ENCODE measurements at regions not wholly inside any gene's neighbourhood (a gene's known extent, or its start where the extent isn't known, plus 50 kb on each side); places are given as distances from the start of the nearest gene placed in this dataset.
"Not testable (repeated sequence)": the region's sequence is repeated elsewhere in the genome, so short reads cannot be mapped to it uniquely, and the experiment has no call there.

- Mint-ChIP-seq H3K36me3 (ENCODE audit: low read depth) (no peaks in the 10 kb centered on the region), H3K27me3 (peaks cover 11% of the 10 kb centered on the region), H3K4me1 (ENCODE audit: low read depth) (no peaks in the 10 kb centered on the region), H3K4me3 (no peak overlapping the region), H3K9me3 (no peaks in the 10 kb centered on the region), H3K27ac (no peak overlapping the region)
- intact Hi-C loops (cut with micrococcal nuclease), result no loop called here
These were observed 114.8 kb downstream of the FGF18 start for GRCh38 chr5:171534043-171534895.

DNA sequence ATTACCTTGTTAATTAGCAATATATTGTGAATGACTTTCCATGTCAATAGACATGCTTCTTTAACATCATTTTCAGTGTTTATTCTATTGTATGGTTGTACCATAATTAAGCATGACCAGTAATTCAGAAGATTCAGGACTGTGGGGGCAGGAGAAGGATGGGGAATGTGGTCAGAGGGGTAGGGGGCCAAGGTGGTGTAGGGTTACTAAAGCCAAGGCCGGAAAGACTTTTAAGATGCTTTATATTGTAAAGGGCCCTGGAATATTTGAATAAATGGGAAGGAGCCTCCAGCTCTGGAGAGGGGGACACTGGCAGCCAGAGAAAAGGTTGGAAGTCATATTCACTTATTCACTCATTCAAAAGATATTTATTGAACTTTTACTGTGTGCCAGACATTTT, 115.7 kb downstream of the FGF18 start:
- Mint-ChIP-seq H3K36me3 (ENCODE audit: low read depth) (no peaks in the 10 kb centered on the region), H3K4me3 (no peak overlapping the region), H3K4me1 (ENCODE audit: low read depth) (no peaks in the 10 kb centered on the region), H3K27me3 (peaks cover 11% of the 10 kb centered on the region), H3K9me3 (no peaks in the 10 kb centered on the region), H3K27ac (no peak overlapping the region)
- intact Hi-C loops (cut with micrococcal nuclease), result no loop called here

DNA sequence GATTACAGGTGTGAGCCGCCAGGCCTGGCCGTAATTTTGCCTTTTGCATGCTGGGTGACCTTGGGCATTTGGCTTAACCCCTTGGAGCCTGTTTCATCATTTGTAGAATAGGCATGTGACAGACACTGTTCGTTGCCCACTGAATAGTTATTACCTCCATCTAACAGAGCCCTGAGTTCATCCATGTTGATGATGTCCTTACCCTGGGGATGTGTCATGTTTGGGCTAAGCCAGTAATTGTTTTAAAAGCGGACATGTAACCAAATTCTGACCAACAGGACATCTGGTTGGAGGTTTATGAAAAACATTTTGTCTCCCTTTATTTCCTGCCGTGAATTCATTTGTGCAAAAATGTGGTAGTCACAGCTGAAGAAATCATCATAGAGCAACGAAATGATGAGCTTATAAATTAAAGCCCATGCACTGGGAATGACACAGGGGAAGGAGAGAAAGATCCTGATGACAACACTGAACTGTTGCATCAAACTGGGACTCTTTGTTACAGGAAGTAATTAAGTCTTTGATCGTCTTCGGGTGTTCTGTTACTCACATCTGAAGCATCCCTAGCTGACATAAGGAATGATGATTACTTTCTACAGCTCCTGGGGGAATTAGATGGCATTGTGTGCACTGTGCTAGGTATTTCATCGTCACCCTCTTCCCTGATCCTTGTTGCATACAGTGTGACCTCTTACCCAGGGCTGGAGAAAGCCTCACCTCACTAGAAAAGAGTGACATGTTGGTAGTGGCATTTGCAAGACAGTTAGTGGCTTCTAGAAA, 117.8 kb downstream of the FGF18 start:
- no peaks in the 10 kb centered on the region for H3K36me3 Mint-ChIP-seq (ENCODE audit: low read depth)
- intact Hi-C loops (cut with micrococcal nuclease), result no loop called here
- H3K27me3 Mint-ChIP-seq, result peaks cover 8% of the 10 kb centered on the region
- no peaks in the 10 kb centered on the region for H3K9me3 Mint-ChIP-seq
- no peaks in the 10 kb centered on the region for H3K4me1 Mint-ChIP-seq (ENCODE audit: low read depth)
- no peak overlapping the region for H3K4me3 Mint-ChIP-seq
- no peak overlapping the region for H3K27ac Mint-ChIP-seq

DNA sequence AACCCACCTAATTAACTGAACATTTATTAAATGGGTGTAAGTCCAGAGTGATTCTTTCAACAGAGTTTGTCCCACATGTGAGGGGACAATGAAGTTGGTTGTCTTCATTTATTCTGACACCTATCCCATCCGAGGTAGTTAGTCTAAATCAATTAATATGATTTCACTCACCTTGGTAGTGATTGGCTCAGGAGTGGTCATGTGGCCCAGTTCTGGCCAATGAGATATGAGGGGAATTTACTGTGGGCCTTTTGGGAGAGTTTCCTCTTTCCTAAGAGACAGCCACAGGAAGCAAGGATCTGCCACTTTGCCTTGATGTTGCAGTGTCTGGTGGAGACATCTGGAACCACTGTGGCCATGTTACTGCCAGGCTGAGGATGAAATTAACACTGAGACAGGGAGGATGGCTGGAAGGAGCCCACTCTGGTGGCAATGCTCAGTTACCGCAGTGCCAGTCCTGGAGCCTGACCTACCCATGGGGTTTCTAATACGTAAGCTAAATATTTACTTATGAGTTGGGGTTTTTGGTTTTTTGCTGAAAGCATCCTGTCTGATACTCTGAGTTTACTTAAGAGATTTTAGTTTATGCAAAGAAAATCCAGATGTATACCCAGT, 118.6 kb downstream of the FGF18 start:
- Mint-ChIP-seq H3K36me3 (ENCODE audit: low read depth) (no peaks in the 10 kb centered on the region), H3K4me1 (ENCODE audit: low read depth) (no peaks in the 10 kb centered on the region), H3K27me3 (peaks cover 4% of the 10 kb centered on the region), H3K4me3 (no peak overlapping the region), H3K27ac (no peak overlapping the region), H3K9me3 (no peaks in the 10 kb centered on the region)
- intact Hi-C loops (cut with micrococcal nuclease), result no loop called here

- intact Hi-C loops (cut with micrococcal nuclease), result no loop called here
- no peaks in the 10 kb centered on the region for H3K36me3 Mint-ChIP-seq (ENCODE audit: low read depth)
- H3K4me3 Mint-ChIP-seq, result no peak overlapping the region
- no peaks in the 10 kb centered on the region for H3K9me3 Mint-ChIP-seq
- peaks cover 4% of the 10 kb centered on the region for H3K27me3 Mint-ChIP-seq
- H3K4me1 Mint-ChIP-seq (ENCODE audit: low read depth), result no peaks in the 10 kb centered on the region
- no peak overlapping the region for H3K27ac Mint-ChIP-seq
These were observed 119.2 kb downstream of the FGF18 start for GRCh38 chr5:171538681-171539080.

DNA sequence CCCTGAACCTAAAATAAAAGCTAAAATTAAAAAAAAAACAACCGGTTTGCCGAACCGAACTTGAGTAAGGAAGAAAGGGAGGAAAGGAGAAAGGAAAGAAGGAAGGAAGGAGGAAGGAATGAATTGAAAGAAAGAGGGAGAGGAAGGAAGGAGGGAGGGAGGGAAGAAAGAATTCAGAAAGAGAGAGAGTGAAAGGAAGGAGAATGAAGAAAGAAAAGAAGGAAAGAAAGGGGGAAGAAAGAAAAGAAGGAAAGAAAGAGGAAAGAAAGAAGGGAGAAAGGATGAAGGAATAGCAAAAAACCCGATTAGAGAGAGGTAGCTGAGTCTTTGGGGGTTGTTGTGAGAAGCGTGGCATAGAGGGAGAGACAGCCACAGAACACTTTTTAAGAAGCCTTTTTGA, 121.4 kb downstream of the FGF18 start:
- H3K36me3 Mint-ChIP-seq (ENCODE audit: low read depth), result no peaks in the 10 kb centered on the region
- peaks cover 2% of the 10 kb centered on the region for H3K27me3 Mint-ChIP-seq
- intact Hi-C loops (cut with micrococcal nuclease), result no loop called here
- H3K4me3 Mint-ChIP-seq, result no peak overlapping the region
- H3K9me3 Mint-ChIP-seq, result no peaks in the 10 kb centered on the region
- H3K4me1 Mint-ChIP-seq (ENCODE audit: low read depth), result no peaks in the 10 kb centered on the region
- H3K27ac Mint-ChIP-seq, result no peak overlapping the region

- H3K4me3 Mint-ChIP-seq, result no peak overlapping the region
- H3K27ac Mint-ChIP-seq, result no peak overlapping the region
These were observed 121.9 kb downstream of the FGF18 start for GRCh38 chr5:171541341-171541776.

DNA sequence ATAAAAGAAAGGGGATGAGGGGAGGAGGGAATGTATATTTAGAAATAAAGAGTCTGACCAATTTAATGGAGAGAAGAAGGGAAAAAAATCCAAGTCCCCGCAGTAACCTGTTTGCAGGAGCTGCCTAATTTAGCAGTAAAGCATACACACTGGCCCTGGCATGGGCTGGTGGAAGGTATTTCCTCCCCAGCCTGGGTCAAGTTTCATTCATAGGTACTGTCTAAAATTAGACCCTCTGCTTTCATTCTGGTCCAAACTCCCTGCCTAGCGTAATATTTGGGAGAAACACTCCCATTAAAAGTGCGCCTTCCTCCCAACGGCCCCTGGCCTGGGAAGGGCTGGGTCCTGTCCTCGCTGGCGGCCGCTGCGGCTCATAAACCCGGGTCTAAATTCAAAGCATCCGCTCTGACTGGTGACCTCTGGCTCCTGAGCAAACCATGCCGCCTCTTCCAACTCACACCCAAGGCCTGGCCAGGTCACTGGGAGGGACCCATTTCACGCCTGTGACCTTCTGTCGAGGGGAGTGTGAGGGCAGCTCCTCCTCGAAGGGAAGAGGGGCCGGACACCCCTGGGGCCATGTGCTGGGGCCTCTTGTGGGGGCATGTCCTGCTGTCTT, 123.2 kb downstream of the FGF18 start:
- intact Hi-C loops (cut with micrococcal nuclease), result no loop called here
- H3K27ac Mint-ChIP-seq, result no peak overlapping the region
- no peak overlapping the region for H3K4me3 Mint-ChIP-seq
- no peaks in the 10 kb centered on the region for H3K4me1 Mint-ChIP-seq (ENCODE audit: low read depth)
- no peaks in the 10 kb centered on the region for H3K9me3 Mint-ChIP-seq
- H3K36me3 Mint-ChIP-seq (ENCODE audit: low read depth), result no peaks in the 10 kb centered on the region
- peaks cover 2% of the 10 kb centered on the region for H3K27me3 Mint-ChIP-seq

More at GRCh38 chr5:171541341-171541776, 121.9 kb downstream of the FGF18 start:
- Mint-ChIP-seq H3K4me1 (ENCODE audit: low read depth) (no peaks in the 10 kb centered on the region), H3K27me3 (peaks cover 2% of the 10 kb centered on the region), H3K36me3 (ENCODE audit: low read depth) (no peaks in the 10 kb centered on the region), H3K9me3 (no peaks in the 10 kb centered on the region)
- intact Hi-C loops (cut with micrococcal nuclease), result no loop called here

DNA sequence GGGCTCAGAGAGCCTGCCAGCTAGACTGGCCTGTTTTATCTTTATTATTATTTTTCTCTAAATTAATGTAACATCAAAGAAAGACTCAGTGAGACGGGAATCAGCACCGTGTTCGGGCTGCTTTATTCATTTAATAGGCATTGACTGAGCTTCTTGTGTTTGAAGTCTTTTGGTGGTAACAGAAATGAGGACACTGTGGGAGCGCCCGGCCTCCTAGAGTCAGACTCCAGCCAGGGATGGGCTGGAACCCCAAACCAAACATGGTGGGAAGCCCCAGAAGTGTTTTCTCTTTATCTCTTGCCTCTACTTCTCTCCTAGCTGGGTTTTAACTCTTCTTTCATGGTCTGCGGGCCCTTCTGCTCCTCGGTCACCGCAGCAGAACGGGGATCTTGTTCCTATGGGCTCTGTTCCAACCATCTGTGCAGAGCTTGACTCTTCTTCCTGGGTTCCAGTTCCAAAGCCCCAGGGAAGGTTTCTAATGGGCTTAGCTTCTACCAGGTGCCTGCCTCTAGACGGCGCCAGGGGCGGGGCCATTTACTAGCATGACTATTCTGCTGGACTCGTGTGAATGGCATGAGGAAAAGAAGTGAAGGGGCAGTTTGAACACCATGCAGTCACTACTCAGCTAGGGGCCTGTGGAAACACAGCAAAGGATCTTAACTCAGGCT, 123.8 kb downstream of the FGF18 start:
- Mint-ChIP-seq H3K36me3 (ENCODE audit: low read depth) (no peaks in the 10 kb centered on the region), H3K9me3 (no peaks in the 10 kb centered on the region), H3K27me3 (peaks cover 2% of the 10 kb centered on the region), H3K27ac (no peak overlapping the region), H3K4me3 (no peak overlapping the region), H3K4me1 (ENCODE audit: low read depth) (no peaks in the 10 kb centered on the region)
- intact Hi-C loops (cut with micrococcal nuclease), result no loop called here

DNA sequence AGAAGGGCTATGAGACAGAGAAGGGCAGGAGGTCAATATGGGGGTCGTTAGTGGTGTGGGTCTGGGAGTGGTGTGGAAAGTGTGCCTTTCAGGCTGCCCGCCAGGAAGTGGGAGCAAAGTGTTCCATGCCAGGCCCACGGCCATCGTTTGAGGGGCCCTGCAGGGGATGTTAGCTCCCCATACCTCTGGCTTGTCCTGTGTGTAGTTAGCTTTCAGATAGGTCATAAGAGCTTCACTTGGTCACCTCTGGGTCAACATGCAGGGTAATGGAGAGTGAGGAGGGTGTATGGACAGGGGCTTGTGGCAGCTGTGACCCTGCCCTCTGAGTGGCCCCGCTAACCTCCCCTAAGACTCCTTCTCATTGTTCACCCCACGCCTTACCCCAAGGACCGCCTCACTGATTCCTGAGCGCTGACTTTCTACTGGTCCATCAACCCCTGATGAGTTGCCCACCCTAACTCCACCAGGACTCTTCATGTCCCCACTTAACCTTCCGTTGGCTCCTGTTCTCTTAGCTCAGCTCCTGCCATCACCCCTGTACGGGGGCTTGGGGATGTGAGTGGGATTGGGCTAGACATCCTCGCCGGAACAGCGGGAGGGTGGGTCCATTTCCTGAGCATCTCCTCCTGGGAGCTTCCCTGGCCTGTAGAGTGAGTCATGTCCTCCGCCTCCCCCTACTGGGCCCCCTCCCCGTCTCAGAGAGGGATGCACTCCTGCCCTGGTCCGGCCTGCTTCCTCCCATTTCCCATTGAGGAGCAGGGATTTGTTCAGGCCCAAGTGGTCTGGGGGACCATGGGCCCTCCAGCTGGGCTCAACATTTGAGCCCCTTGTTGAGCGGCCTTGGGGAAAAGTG, 125.7 kb downstream of the FGF18 start:
- H3K4me1 Mint-ChIP-seq (ENCODE audit: low read depth), result no peaks in the 10 kb centered on the region
- no peaks in the 10 kb centered on the region for H3K9me3 Mint-ChIP-seq
- H3K36me3 Mint-ChIP-seq (ENCODE audit: low read depth), result no peaks in the 10 kb centered on the region
- no peak overlapping the region for H3K27ac Mint-ChIP-seq
- peaks cover 2% of the 10 kb centered on the region for H3K27me3 Mint-ChIP-seq
- intact Hi-C loops (cut with micrococcal nuclease), result no loop called here
- no peak overlapping the region for H3K4me3 Mint-ChIP-seq

DNA sequence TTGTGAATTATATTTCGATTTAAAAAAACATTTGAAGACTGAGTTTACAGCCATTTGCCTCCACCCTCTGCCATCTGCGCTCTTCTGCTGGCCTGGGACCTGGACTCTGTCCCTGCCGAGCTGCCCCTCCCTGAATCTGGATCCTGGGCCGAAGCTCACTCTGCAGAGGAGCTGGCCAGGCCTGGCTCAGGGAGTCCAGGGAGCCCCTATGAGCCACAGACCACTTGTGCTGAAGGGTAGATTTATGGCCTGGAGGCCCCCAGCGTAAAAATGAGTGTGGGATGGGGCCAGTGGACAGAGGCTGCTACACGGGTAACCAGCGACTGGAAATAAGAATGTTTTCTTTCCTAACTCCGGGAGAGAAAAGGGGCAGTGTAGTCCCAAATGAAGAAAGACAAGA, 129.8 kb downstream of the FGF18 start:
- intact Hi-C loops (cut with micrococcal nuclease), result no loop called here
- H3K36me3 Mint-ChIP-seq (ENCODE audit: low read depth), result no peaks in the 10 kb centered on the region
- H3K9me3 Mint-ChIP-seq, result no peaks in the 10 kb centered on the region
- no peak overlapping the region for H3K27ac Mint-ChIP-seq
- no peak overlapping the region for H3K4me3 Mint-ChIP-seq
- H3K4me1 Mint-ChIP-seq (ENCODE audit: low read depth), result no peaks in the 10 kb centered on the region
- peaks cover 1% of the 10 kb centered on the region for H3K27me3 Mint-ChIP-seq

DNA sequence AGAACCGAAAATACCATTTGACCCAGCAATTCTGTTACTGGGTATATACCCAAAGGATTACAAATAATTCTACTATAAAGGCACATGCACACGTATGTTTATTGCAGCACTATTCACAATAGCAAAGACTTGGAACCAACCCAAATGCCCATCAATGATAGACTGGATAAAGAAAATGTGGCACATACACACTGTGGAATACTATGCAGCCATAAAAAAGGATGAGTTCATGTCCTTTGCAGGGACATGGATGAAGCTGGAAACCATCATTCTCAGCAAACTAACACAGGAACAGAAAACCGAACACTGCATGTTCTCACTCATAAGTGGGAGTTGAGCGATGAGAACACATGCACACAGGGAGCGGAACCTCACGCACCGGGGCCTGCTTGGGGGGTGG, 134.4 kb downstream of the FGF18 start:
- H3K27ac Mint-ChIP-seq; H3K9me3 Mint-ChIP-seq; intact Hi-C loops (cut with micrococcal nuclease); H3K4me1 Mint-ChIP-seq (ENCODE audit: low read depth); H3K27me3 Mint-ChIP-seq; H3K4me3 Mint-ChIP-seq; H3K36me3 Mint-ChIP-seq (ENCODE audit: low read depth): not testable (repeated sequence)

- no peaks in the 10 kb centered on the region for H3K9me3 Mint-ChIP-seq
- H3K27ac Mint-ChIP-seq, result no peak overlapping the region
- no peak overlapping the region for H3K4me3 Mint-ChIP-seq
- no peaks in the 10 kb centered on the region for H3K4me1 Mint-ChIP-seq (ENCODE audit: low read depth)
- no peaks in the 10 kb centered on the region for H3K36me3 Mint-ChIP-seq (ENCODE audit: low read depth)
- H3K27me3 Mint-ChIP-seq, result peaks cover 6% of the 10 kb centered on the region
- intact Hi-C loops (cut with micrococcal nuclease), result no loop called here
These were observed 135.7 kb downstream of the FGF18 start for GRCh38 chr5:171555160-171555559.
